Heart right ventricle (tissue), 16 donors: ENCODE measurements at regions not wholly inside any gene's neighbourhood (a gene's known extent, or its start where the extent isn't known, plus 50 kb on each side); places are given as distances from the start of the nearest gene placed in this dataset.

Experiments used
- ATAC-seq, 8 donors: fragments of 200-7000 bp; cut with Tn5 transposase; one replicate each; pipeline ENCODE4 v1.9.1; 2020; ENCODE audit warnings: mild to moderate bottlenecking in 8 of 8, moderate library complexity in 8 of 8, moderate number of reproducible peaks in 1 of 8
- DNase-seq, 2 donors: peaks; one replicate each; pipeline ENCODE4 v3.0.0-alpha.2; 2020
- H3K27ac ChIP-seq, 10 donors: fragments of 200-600 bp; sonication (generic) in 2 of 10; one replicate each; pipeline versions ENCODE4 v1.5.0 to v1.8.0; 2020 to 2022; ENCODE audit warnings: mild to moderate bottlenecking in 3 of 10
- H3K27me3 ChIP-seq, 7 donors: fragments of 200-600 bp; one replicate each; pipeline ENCODE4 v1.8.0; 2021 to 2022; ENCODE audit warnings: mild to moderate bottlenecking in 2 of 7
- H3K36me3 ChIP-seq, 9 donors: fragments of 200-600 bp; sonication (generic) in 1 of 9; one replicate each; pipeline versions ENCODE4 v1.5.0 to v1.8.0; 2020 to 2022; ENCODE audit warnings: mild to moderate bottlenecking in 2 of 9
- H3K4me1 ChIP-seq, 9 donors: fragments of 200-600 bp; sonication (generic) in 1 of 9; one replicate each; pipeline versions ENCODE4 v1.5.0 to v1.8.0; 2020 to 2022; ENCODE audit warnings: mild to moderate bottlenecking in 4 of 9
- H3K4me3 ChIP-seq, 10 donors: fragments of 200-600 bp; sonication (generic) in 2 of 10; one replicate each; pipeline versions ENCODE4 v1.5.0 to v1.8.0; 2020 to 2022; ENCODE audit warnings: mild to moderate bottlenecking in 7 of 10, moderate library complexity in 2 of 10
- H3K9me3 ChIP-seq, 11 donors: fragments of 200-600 bp in 10 of 11; sonication (generic) in 2 of 11; one replicate each; pipeline versions ENCODE4 v1.5.0 to v1.8.0; 2013 to 2022; ENCODE audit warnings: mild to moderate bottlenecking in 2 of 11, control low read depth in 1 of 11, moderate library complexity in 1 of 11
- WGBS, 2 donors: extraction: QIAGEN DNeasy Blood & Tissue Kit; methylation state at CpG; one replicate each; pipeline ENCODE4 v1.1.7; 2013; ENCODE audit warnings: inconsistent platforms in 1 of 2; 5-methylcytosine and 5-hydroxymethylcytosine counted together
- intact Hi-C, 10 donors: fragments of 100-400 bp; cut with DNase I; formaldehyde crosslinking; loops; one replicate each; pipeline versions ENCODE4 v1.11.1 to v1.14.2; 2022
- TF ChIP-seq, protein P1 (sequence below), 9 donors: fragments of 200-600 bp; sonication (generic) in 2 of 9; IDR thresholded peaks; one replicate each; pipeline versions ENCODE4 v1.5.0 to v1.8.0; 2021 to 2022; ENCODE audit warnings: antibody characterized with exemption in 9 of 9, mild to moderate bottlenecking in 5 of 9, moderate library complexity in 1 of 9
- donor health status: Arrhythmogenic right ventricular cardiomyopathy.
- donor health status: ischemic (EF 13 %, LVEDD 7.1; RV severe dilation, severe dysfunction).
- donor health status: healthy with polysubstance abuse.
- donor health status: DM: no; HTN: yes; CAD: no.
- donor health status: DM: no; HTN: no; CAD: no.
- donor health status: ischemic (EF 25% LVEDD 6.9; RV normal size, moderate dysfunction).
- donor health status: ischemic (EF 25% LVEDD 5.7; RV mildly dilated, moderate dysfunction).
- donor health status: healthy.
- donor health status: DM: yes; HTN: yes; CAD: no.
- donor health status: Ischemic cardiomyopathy.
- donor health status: ischemic (EF 35%, LVEDD 5.7; RV mildly dilated, moderate dysfunction).
- donor health status: nonischemic (EF 11% LVEDD 7.7; RV severe dilation, severe dysfunction).
- donor health status: DM: yes; HTN: yes; CAD: no.
- donor health status: PGD.
- donor health status: ischemic (EF 29% LVEDD 5.4; RV normal size, mild dysfunction).
- donor health status: nonischemic (EF 23%, LVEDD 6.1; RV moderate dilation, normal function).

DNA sequence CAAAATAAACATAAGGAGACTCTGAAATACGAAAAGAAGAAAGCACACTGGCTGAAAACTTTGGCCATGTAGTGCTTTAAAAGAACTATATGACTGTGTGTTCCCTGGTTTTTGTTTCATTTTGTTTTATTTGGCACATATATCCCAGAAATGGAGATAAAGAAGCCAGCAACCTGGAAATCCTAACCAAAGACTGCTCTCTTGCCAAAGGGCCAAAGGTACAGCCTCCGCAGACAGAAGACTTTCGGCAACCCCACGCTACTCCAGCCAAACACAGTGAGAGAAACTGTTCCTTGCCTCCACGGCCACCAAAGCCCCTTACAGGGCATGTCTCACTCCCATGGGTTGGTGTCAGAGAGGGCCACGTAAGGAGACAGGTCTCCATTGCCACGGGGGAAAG, 381.2 kb upstream of the NETO1 start:
- H3K4me1 ChIP-seq: no peaks in the 10 kb centered on the region
- TF ChIP-seq, protein P1, sequence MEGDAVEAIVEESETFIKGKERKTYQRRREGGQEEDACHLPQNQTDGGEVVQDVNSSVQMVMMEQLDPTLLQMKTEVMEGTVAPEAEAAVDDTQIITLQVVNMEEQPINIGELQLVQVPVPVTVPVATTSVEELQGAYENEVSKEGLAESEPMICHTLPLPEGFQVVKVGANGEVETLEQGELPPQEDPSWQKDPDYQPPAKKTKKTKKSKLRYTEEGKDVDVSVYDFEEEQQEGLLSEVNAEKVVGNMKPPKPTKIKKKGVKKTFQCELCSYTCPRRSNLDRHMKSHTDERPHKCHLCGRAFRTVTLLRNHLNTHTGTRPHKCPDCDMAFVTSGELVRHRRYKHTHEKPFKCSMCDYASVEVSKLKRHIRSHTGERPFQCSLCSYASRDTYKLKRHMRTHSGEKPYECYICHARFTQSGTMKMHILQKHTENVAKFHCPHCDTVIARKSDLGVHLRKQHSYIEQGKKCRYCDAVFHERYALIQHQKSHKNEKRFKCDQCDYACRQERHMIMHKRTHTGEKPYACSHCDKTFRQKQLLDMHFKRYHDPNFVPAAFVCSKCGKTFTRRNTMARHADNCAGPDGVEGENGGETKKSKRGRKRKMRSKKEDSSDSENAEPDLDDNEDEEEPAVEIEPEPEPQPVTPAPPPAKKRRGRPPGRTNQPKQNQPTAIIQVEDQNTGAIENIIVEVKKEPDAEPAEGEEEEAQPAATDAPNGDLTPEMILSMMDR (IDR thresholded peaks at IDR 0.05): no peak
- WGBS, 2 donors: 83 to 84% methylated on average over 7 of the region's 7 CpGs
- H3K4me3 ChIP-seq: no peak overlapping the region
- DNase-seq (no peak), ATAC-seq (no peak)
- intact Hi-C loops: no loop called here
- H3K27me3 ChIP-seq: no peaks in the 10 kb centered on the region
- H3K36me3 ChIP-seq: no peaks in the 10 kb centered on the region
- no peak overlapping the region for H3K27ac ChIP-seq
- no peaks in the 10 kb centered on the region for H3K9me3 ChIP-seq

DNA sequence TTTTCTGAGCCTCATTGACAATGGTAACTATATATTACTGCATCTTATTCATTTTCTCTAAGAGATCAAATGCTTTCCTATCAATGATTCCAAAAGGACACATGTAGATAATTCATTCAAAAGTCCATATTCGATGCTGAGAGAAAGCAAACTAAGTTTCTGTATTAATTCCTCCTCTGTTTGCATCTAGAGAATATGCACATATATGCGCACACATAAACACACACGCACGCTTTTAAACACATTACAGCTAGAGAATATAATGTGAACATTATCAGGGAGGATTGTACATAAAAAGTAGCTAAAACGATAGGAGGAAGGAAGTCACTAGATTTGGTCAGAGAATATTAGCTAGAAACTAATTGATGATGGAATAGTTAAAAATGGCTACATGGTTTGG, 379.0 kb upstream of the NETO1 start:
- Histone ChIP-seq H3K9me3 (no peaks in the 10 kb centered on the region), H3K27me3 (no peaks in the 10 kb centered on the region), H3K27ac (no peak overlapping the region), H3K36me3 (no peaks in the 10 kb centered on the region), H3K4me3 (no peak overlapping the region), H3K4me1 (no peaks in the 10 kb centered on the region)
- ATAC-seq: no peak
- intact Hi-C loops: no loop called here
- DNase-seq: no peak
- 83 to 87% methylated on average over 5 of the region's 5 CpGs for WGBS, 2 donors
- TF ChIP-seq, protein P1 (IDR thresholded peaks at IDR 0.05): no peak

DNA sequence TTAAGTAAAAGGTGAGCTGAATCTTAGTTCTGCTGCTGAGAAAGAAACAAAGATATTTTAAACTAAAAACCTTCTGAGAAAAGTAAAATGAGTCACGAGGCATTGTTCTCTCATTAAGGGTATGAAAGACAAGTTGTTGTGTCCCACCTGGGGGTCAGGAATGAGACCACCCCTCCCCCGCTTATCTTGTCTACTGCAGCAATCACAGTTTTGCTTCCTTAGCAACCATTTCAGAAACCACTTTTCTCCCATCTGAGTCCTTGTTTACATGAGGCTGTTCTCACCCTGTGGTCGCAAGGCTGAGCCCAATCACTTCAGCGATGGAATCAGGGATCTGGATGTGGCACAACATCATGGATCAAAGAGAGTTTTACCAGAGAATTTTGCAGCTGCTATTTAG, 377.6 kb upstream of the NETO1 start:
- no peaks in the 10 kb centered on the region for H3K4me1 ChIP-seq
- WGBS, 2 donors: 61 to 65% methylated on average over 4 of the region's 4 CpGs
- H3K9me3 ChIP-seq: no peaks in the 10 kb centered on the region
- no peak overlapping the region for H3K27ac ChIP-seq
- TF ChIP-seq, protein P1 (IDR thresholded peaks at IDR 0.05): no peak
- no peaks in the 10 kb centered on the region for H3K27me3 ChIP-seq
- no peak for ATAC-seq
- DNase-seq: no peak
- no peaks in the 10 kb centered on the region for H3K36me3 ChIP-seq
- no peak overlapping the region for H3K4me3 ChIP-seq
- intact Hi-C loops: no loop called here

DNA sequence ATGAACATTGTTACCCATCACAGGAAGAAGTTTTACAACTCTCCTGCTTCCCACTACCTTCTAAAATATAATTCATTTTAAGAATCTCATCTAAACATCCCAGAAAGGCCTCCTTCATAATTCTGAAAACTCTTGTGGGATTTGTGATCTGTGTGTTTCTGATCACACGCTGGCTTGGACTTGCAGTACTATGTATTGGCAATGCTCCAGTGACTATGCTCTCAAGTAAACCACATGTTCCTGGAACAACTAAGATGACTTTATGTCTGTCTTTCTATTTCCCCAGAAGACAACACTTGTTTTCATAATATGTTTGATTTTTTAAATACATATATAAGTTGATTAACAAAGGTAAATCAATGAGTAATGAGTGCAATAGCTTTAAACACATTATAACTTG, 376.6 kb upstream of the NETO1 start:
- H3K9me3 ChIP-seq: no peaks in the 10 kb centered on the region
- DNase-seq (no peak), ATAC-seq (no peak)
- 29 to 40% methylated on average over 1 of the region's 1 CpG for WGBS, 2 donors
- H3K4me3 ChIP-seq: no peak overlapping the region
- TF ChIP-seq, protein P1 (IDR thresholded peaks at IDR 0.05): no peak
- H3K36me3 ChIP-seq: no peaks in the 10 kb centered on the region
- intact Hi-C loops: no loop called here
- no peaks in the 10 kb centered on the region for H3K27me3 ChIP-seq
- no peaks in the 10 kb centered on the region for H3K4me1 ChIP-seq
- H3K27ac ChIP-seq: no peak overlapping the region

DNA sequence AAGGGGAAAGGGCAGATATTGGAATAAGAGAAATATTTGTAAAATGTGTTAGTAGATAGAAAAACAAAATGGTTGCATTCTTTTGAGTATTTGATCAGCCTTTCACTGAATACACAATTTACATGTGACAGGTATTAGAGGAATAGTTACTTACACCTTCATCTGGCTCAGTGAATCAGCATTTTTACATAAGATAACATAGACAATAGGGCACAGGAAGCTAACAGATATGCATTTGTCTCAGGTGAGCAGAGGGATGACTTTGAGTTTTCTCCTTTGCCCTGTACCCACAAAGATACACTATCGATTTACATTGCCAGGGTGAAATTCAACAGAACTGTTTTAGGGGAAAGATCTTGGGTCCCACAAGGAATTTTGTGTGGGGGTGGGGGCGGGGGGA, 373.1 kb upstream of the NETO1 start:
- Histone ChIP-seq H3K27me3 (no peaks in the 10 kb centered on the region), H3K36me3 (no peaks in the 10 kb centered on the region), H3K27ac (no peak overlapping the region), H3K4me3 (no peak overlapping the region), H3K9me3 (no peaks in the 10 kb centered on the region), H3K4me1 (no peaks in the 10 kb centered on the region)
- ATAC-seq (no peak), DNase-seq (no peak)
- intact Hi-C loops: no loop called here
- WGBS, 2 donors: 43 to 74% methylated on average over 2 of the region's 2 CpGs
- TF ChIP-seq, protein P1 (IDR thresholded peaks at IDR 0.05): no peak
